Neural cell (in vitro differentiated cells): ENCODE measurements at regions not wholly inside any gene's neighbourhood (a gene's known extent, or its start where the extent isn't known, plus 50 kb on each side); places are given as distances from the start of the nearest gene placed in this dataset.

ENCODE experiments used
- EZH2 ChIP-seq: fragments of 200-600, 300-800 bp; shearing (Covaris generic), sonication (generic); IDR thresholded peaks from 2 replicates; pipeline ENCODE4 v1.6.1; 2014; ENCODE audit warnings: antibody characterized with exemption, low read length, borderline replicate concordance, mild to moderate bottlenecking; ENCODE audit not compliant: insufficient read depth, poor library complexity, severe bottlenecking
- POLR2AphosphoS5 ChIP-seq: IDR thresholded peaks from 2 replicates; pipeline ENCODE4 v1.6.1; 2012
- RAD21 ChIP-seq: fragments of 450-650 bp; conservative IDR thresholded peaks from 2 replicates; pipeline ENCODE4 v1.6.1; 2014; ENCODE audit warnings: antibody characterized with exemption, mild to moderate bottlenecking, moderate library complexity
- TAF1 ChIP-seq: IDR thresholded peaks from 2 replicates; pipeline ENCODE4 v1.6.1; 2012; ENCODE audit warnings: low read depth
- TF ChIP-seq, protein P1 (sequence below): fragments of 450-650 bp; IDR thresholded peaks from 2 replicates; pipeline ENCODE4 v1.5.1; 2014; ENCODE audit warnings: antibody characterized with exemption, mild to moderate bottlenecking, moderate library complexity; ENCODE audit not compliant: poor library complexity, severe bottlenecking

DNA sequence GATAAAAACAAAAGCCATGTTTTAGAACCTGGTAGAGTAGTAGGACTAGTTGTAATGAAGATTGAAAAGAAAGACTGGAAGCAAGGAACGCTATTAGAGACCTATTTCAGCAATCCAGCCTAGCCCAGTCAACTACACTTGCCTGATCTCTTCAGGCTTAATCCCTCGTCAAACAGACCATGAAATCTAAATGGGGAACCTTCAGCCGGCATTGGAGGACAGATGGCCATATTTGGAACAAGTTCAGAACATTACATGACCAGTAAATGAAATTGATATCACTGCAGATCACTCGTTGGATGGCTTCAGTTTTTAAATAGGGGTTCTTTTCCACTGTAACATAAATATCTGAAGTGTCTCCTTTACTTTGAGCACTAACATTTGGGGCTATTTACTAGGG, 84.8 kb upstream of the WDR44 start:
- TF ChIP-seq, protein P1, sequence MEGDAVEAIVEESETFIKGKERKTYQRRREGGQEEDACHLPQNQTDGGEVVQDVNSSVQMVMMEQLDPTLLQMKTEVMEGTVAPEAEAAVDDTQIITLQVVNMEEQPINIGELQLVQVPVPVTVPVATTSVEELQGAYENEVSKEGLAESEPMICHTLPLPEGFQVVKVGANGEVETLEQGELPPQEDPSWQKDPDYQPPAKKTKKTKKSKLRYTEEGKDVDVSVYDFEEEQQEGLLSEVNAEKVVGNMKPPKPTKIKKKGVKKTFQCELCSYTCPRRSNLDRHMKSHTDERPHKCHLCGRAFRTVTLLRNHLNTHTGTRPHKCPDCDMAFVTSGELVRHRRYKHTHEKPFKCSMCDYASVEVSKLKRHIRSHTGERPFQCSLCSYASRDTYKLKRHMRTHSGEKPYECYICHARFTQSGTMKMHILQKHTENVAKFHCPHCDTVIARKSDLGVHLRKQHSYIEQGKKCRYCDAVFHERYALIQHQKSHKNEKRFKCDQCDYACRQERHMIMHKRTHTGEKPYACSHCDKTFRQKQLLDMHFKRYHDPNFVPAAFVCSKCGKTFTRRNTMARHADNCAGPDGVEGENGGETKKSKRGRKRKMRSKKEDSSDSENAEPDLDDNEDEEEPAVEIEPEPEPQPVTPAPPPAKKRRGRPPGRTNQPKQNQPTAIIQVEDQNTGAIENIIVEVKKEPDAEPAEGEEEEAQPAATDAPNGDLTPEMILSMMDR = no peak
- TF ChIP-seq POLR2AphosphoS5 = no peak
- no peak for TF ChIP-seq RAD21
- TF ChIP-seq TAF1 = no peak
- no peak for TF ChIP-seq EZH2
